ENCODE measurements at regions not wholly inside any gene's neighbourhood (a gene's known extent, or its start where the extent isn't known, plus 50 kb on each side); places are given as distances from the start of the nearest gene placed in this dataset.

DNA sequence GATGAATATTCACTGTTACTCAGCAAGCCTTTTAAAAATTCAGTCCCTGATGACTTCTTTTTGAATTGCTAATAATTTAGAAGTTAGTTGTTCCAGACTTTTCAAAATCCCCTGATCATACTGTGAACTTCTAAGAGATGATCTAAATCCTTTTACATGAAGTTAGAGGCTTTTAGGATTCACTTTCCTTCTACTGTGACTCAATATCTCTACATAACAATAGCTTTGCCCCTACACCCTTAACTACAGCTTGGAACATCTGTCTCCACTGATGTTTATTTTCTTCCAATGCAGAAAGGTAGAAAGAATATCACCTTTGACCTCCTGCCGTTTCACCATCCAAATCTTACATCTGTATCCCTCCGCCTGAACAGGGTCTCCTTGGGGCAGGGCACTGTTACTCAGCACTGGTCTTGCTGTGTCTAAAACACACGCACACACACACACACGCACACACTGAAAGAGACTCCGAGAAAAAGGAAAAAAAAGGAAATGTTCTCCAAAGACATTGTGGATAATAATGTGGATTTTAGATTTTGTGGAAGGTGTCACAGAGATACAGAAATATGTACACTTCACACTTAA lies 111.6 kb upstream of the GPRIN3 start:
- DNase-seq, result no peak

DNA sequence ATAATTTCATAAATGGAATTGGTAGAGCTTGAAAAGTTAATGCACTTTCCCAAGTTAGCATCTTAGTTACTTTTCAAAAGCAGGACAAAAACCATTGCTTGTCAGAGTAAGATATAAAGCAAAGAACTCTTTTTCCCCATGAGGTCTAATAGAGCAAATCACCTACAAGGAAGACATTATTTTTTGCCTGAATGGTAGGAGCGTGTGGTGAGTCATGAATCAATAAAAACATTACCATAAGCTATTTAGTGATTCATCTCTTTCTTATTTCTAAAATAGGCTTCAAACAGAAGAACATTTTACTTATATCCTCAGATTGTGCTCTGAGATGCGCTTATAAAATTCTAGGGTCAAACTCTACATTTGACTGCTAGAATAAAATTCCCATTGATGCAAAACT lies 109.4 kb upstream of the GPRIN3 start:
- no peak for DNase-seq

DNA sequence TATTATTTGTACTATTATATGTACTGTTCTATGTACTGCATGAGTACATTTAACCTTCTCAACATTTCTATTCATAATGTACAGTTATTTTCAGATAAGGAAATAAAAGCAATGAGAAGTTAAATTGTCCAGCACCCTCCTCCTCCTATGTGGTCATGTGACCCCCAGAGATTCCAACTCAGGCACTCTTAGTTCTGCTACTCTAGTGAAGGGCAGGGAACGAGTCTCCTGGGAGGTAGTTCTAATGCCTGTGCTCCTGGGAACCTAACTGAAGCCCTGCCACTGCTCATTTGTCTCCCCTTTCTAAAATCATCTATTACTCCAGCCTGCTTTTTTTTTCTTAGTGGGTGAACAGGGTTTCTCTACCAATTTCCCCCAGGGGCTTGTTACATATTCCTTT lies 105.9 kb upstream of the GPRIN3 start:
- no peak for DNase-seq

DNA sequence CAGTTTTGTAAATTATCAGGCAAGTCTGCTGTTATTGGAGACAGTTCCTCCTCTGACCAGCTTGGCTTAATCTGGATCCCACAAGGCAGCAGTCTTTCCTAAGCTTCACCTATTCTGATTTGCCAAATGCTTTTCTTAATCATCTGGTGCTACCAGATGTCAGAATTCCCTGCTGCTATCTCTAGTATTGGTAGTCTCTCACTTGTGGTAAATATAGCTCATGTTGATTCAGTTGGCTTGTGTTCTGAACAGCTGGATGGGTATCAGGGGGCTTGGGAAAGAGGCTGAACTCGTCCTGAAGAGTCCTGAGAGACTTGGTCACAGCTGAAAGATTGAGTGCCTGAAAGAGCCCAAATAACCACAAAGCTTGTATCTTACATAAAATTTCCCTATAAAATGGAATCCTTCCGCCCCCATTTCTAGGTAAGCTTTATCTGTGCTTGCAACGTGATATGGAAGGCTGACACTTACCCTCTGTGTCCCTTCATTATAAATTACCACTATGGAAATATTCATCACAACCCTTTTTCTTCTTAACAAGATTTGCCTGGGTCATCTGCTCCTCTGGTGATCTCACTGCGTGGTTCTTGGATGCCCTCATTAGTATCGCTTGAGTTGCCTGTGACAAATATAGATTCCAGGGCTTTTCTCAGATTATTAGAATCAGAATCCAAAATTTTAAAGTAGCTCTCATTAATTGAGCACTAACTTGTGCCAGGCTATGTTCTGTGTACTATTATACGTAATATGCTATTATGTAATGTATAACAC lies 104.1 kb upstream of the GPRIN3 start:
- no peak for DNase-seq

DNA sequence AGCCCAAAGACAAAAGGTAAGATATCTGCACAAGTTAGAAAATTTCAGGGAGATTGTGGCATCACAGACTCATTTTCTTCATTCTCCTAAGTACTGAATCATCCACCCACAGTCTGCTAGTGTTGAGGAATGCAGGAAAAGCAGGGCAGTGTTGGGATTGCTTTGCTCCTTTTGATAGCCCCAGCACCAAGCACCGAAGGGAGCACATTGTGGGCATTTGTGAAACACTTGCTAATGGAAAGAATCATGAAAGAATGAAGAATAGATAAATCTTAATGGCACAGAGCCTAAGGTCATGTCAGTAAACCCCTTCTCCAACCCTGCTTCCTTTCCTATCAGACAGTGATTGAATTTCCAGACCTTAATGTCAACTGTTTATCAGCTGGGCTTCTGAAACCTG lies 103.1 kb upstream of the GPRIN3 start:
- no peak for DNase-seq

DNA sequence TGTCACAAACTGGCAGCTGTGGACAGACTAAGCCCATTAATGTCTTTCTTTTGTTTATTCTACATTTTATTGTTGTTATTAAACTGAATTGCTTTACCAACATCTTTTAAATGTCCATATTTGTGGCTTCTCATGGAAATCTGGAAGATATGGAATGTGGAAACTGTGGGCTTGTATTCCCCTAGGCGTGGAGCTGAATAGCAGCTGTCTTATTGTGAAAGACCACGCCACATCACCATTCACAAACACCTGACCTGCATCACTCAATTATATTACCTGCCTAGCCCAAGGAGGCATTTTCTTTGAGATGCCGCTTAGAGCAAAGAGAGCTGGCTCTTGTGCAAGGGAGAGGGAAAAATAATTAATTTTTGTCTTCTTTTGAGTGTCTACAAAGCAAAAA lies 96.9 kb upstream of the GPRIN3 start:
- no peak for DNase-seq

DNA sequence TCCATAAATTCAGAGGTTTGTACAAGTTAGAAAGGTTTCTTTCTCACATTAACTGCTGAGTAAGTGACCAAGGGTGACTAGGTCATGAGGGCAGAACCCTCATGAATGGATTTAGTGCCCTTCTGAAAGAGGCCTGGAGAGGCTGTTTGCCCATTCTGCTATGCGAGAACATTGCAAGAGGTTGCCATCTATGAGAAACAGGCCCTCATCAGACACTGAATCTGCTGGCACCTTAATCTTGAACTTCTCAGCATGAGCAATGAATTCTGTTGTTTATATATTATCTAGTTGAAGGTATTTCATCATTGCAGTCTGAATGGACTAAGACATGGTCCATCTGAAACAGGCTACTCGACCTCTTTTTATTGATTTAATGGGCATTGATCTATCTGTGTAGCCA lies 96.2 kb upstream of the GPRIN3 start:
- DNase-seq, result no peak

DNA sequence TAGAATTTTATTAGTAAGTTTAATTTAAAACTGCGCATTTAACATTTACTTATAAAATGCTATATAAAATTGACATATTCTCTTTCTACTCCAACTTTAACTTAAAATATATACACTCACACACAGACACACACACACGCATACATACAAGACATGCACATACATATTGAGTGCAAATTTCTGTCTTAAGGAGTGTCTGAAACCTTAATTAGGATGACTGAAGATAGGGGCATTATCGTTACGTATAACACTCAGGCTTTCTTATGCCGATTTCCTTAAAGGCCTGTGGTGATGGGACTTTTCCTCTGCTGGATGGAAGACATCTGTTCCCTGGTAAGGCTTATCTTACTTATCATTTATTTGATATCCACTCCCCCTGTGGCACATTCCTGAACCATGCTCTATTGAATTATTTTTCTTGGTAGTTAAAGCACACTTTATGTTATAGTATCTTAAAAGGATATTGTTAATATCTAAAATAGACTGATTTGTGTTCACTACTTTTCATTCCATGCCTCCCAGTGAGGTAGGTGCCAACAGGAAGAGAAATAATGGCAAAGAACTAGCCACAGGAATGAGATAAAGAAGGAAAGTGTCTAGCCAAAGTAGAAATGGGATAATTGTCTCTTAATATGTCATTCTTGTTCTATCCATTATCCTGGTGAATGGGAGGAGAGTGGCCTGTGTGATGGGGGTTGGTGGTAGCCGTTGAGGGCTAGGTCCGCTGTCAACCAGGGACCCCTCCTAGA lies 92.9 kb upstream of the GPRIN3 start:
- no peak for DNase-seq

DNA sequence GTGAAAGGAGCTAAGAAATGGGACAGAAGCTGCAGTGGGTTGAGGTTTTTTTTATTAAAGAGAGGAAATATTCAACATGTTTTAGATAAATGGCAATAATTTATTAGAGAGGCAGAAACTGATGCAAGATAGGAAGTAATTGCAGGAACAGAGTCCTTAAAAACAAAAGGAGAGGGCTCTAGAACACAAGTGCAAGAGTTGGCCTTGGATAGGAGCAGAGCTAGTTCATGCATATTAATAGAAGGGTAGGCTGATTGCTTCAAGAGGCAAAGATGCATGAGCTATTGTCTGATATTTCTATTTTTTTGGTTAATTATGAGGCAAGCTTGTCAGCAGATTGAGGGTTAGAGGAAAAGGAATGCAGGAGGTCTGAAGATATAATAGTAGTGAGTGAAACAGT lies 91.0 kb upstream of the GPRIN3 start:
- DNase-seq, result no peak

DNA sequence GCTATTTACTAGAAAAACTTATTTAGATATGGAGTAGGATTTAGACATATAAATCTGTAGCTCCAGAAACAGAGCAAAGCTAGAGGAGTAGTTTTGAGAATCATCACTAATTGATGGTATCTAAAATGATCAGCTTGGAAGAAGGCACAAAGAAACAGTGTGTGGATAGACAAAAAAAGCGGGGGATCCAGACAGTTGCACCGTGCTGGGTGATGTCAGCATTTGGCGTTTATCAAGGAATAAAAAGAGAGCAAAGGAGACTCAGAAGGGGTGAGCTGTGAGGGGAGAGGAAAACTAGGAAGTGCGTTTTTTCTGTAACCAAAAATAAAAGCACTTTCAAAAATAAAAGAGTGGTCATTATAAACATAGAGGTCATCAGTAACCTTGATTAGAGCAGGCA lies 90.5 kb upstream of the GPRIN3 start:
- DNase-seq, result no peak

DNA sequence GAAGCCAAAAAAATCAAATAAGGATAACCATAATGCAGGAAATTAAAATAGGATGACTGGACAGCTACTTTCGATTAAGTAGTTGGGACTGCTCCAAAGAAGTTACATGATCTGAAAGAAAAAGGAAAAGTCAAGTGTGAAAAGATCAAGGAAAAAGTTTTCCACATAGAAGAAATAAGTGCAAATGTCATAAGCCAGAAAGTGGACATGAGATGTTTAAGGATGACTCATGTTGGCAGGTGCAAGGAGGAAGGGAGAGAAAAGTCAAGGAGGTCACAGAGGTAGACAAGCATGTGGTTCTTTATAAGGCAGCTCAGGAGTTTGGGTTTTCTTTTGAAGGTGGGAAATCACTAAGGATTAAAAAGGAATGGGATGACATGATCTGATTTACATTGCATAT lies 89.8 kb upstream of the GPRIN3 start:
- DNase-seq, result no peak

DNA sequence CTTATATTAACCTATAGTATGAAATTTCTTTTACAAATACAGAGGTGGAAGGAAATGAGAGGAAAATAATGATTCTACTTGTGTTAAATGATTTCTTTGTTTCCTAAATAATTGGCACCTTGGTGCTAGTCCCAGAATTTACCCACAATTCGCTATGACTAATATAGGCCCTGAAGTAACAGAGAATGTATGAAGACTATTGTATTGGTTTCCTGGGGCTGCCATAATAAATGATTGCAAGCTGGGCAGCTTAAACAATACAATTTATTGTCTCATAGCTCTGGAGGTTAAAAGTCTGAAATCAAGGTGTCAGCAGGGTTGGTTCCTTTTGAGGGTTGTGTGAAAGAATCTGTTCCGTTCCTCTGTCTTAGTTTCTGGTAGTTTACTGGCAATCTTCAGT lies 74.8 kb upstream of the GPRIN3 start:
- no peak for DNase-seq

DNA sequence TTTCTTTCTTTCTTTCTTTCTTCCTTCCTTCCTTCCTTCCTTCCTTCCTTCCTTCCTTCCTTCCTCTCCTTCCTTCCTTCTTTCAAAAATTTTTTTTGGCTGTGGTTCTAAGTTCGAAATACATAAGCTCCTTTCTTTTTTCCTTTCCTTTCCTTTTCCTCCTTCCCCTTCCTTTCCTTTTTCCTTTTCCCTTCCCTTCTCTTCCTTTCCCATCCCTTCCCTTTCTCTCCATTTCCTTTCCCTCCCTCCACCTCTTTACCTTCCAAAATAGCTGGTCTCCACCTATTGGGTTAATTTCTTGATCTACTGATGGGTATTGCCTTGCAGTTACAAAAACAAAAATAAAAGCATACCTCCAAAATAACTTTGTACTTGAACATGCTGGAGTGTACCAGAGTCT lies 73.4 kb upstream of the GPRIN3 start:
- no peak for DNase-seq

DNA sequence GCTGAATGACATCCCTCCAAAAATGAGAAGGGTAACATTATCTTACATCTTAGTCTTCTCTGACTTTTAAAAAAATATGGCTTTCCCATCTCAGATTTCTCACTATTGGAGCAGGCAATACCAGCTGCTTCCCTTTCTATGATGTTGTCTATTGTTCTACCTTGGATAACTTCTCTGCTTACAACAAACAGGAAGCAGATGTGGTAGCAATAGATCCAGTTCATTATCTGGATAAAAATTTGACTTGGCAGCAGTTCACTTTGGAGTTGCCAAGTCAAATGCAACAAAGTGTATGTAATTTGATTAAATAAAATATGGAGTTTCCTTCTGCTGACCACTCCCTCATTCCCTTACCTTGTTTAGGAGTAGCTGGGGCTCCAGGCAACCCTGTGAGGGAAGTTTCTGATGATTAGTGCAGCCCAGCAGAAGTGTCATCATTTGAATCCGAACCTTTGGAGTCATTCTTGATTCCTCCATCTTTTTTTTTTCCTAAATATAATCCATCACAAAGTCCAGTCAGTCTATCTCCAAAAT lies 72.0 kb upstream of the GPRIN3 start:
- DNase-seq, result no peak

DNA sequence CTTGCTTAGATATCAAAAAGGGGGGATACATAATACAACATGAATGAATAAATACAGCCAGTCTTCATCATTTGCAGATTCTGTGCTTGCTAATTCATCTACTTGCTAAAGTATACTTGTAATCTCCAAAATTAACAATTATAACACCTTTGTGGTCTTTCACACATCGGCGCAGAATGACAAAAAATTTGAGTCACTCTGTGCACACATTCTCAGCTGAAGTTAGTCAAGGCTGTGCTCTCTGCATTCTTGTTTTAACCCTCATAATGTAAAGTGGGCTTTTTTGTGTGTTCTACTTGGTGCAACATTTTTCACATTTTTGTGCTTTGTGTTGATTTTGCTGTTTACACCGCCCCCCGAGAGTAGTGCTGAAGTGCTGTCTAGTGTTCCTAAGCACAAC lies 65.8 kb upstream of the GPRIN3 start:
- DNase-seq, result no peak

DNA sequence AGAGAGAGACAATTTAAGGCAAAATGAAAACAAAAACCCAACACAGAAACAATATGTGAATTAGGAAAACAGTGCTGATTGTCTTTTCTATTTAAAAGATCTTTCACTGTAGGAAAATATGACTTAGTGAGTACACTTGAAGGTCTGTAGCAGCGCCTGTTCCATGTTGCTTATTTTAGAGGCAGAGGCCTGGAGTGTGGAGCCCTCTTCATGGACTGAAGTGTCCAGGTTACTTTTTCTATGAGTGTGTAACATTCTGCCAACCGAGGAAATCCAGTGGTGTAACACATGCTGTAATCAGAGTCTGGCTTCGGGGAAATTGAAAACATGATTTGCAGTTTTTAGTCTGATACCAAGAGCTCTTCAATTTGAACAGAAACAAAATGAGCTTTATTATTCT lies 64.0 kb upstream of the GPRIN3 start:
- DNase-seq, result no peak

DNA sequence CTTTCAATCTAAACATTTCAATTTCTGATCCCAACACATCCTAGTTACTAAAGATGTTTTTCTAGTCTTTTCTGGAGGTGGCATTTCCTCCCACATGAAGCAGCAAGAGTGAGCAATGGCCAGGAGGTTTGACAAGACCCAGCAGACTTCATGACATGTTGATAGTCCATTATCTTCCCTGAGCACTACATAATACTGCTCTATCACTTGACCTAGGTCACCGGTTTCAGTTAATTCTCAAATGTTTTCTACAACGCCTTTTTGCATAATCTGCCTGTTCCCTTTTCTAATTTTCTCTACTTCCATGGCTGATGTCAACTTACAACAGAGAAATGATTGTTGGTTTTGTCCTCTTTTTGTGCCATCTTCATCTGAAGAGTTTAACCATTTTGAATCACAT lies 62.0 kb upstream of the GPRIN3 start:
- DNase-seq, result no peak

DNA sequence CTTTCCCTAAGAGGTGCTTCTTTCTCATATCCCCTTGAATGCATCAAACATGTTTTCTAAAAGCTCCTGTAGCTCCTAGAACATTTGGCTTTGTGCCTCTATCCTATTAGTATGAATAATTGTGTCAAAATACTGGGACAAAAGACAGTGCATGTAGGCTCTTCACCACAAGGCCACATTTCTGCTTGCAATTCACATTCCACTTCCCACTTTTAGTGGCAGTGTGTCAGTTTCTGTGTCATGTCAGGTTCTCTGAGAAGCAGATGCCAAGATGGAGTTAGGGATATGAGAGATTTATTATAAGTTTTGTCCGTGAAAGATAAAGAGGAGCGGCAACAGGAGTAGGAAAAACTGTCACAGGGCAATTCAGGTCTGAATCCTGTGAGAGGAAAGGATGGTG lies 61.3 kb upstream of the GPRIN3 start:
- no peak for DNase-seq

DNA sequence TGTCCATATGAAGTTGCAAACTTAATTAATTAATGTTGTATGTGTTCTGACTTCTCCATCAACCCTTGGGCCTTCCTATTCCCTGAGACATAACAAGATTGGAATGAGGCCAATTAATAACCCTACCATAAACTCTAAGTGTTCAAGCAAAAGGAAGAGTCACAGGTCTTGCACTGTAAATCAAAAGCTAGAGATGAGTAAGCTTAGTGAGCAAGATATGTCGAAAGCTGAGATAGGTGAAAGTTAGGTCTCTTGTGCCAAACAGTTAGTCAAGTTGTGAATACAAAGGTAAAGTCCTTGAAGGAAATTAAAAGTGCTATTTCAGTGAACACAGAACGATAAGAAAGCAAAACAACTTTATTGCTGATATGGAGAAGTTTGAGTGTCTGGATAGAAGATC lies 58.2 kb upstream of the GPRIN3 start:
- DNase-seq, result no peak

DNA sequence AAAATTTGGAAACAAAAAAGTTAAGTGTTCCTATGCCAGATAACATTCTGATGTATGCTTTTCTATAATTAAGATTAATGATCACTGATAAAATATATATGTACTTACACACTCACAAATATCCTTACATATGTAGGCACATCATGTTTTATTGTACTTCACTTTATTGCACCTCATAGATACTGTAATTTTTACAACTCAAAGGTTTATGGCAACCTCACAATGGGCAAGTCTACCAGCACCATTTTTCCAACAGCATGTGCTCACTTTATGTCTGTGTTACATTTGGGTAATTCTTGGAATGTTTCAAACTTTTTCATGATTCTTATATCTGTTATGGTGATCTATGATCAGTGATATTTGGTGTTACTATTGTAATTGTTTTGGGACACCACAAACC lies 57.8 kb upstream of the GPRIN3 start:
- DNase-seq, result no peak

DNA sequence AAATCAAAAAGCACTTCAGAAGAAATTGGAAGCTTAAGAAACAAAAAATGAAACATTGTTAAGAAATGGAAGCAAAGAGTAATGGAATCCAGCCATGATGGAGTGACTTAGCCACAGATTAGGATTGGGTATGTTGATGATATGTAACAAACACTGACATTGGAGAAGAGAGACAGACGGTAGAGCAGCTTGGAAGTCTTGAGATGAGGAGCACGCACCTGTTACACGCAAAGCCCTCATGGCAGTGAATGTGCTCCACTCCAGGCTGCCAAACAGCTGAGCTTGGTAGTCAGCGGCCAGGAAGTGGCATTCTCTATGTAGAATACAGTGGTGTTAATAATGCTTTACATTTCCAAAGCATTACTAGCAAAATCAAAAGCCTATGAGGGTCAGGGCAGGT lies 56.9 kb upstream of the GPRIN3 start:
- DNase-seq, result no peak

DNA sequence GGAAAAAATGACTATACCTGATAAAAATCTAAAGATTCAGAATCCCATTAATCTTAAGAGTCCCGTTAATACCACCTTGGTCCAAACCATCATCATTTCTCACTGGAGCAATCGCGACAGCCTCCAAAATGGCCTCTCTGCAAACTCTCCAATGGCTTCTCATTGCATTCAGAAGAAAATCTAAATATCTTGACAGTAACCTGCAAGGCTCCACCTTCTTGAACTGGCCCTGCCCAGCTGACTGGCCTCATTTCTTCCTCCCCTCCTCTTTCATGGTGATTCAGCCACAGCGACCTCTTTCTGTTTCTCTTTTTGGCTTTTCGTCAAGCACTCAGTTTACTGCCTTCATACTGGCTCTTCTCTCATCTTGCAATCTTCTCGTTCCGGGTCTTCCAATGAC lies 56.2 kb upstream of the GPRIN3 start:
- no peak for DNase-seq

DNA sequence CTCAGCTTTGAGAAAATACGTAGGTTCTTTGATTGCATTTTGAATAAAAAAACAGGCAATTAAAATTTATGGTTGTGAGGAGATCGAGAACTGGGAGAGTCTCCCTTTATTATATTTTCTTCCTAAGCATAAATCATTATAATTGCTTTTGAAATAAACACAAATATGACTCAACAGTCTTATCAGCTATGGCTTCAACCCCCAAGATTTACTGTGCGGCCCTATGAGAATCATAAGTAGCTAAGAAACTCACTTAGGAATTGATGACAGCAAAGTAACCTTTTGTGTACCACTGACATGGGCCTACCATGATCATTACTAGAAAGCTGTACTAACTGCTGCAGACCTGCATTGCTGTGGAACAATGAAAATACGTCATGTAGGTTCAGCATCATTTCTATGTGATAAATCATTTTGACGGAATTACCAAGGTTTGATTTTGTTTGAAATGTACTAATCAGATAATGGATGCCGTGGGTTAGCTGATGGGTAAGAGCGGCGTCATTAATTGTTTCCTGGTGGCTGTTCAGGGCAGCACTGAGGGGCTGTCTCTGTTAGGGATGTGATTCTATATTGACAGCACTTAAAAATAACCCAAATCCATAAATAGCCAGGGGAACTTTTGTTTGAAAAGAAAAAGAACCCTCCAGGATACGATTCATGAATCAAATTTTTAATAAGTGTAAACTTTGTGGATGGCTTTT lies 51.5 kb upstream of the GPRIN3 start:
- DNase-seq, result no peak

DNA sequence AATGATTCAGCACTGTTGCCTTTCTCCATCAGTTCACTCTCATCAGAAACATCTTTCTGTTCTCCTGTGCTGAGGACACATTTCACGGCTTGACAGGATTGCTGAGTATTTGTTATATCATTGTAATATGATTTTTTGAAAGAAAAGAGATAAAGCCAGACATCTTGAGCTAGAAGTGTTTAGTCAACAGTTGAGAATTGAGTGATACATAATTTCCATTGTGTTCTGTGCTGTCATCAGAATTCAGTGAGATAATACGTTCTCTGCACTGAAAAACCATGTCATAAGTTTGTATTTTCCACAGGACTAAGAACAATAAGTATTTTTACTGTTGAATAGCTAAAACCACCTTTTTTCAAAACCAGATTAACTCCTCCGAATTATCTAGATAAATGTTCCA lies 50.2 kb upstream of the GPRIN3 start:
- DNase-seq, result no peak
